Mesendoderm (in vitro differentiated cells): ENCODE measurements at regions not wholly inside any gene's neighbourhood (a gene's known extent, or its start where the extent isn't known, plus 50 kb on each side); places are given as distances from the start of the nearest gene placed in this dataset.

ENCODE experiments used
- DNase-seq: peaks from one replicate; pipeline ENCODE4 v3.0.0; 2013
- H2AK5ac ChIP-seq: 2 replicates; pipeline ENCODE4 v1.6.1; 2013; ENCODE audit warnings: low read length, inconsistent platforms
- H2BK120ac ChIP-seq: 2 replicates; pipeline ENCODE4 v1.6.1; 2013; ENCODE audit warnings: low read depth, mild to moderate bottlenecking, low read length, moderate library complexity, mixed read lengths
- H2BK15ac ChIP-seq: replicated peaks from 2 replicates; pipeline ENCODE4 v1.6.1; 2013; ENCODE audit warnings: low read depth, mild to moderate bottlenecking, moderate library complexity
- H2BK5ac ChIP-seq: 2 replicates; pipeline ENCODE4 v1.6.1; 2013; ENCODE audit warnings: low read length, inconsistent platforms
- H3K18ac ChIP-seq: 2 replicates; pipeline ENCODE4 v1.6.1; 2013; ENCODE audit warnings: mild to moderate bottlenecking, low read length, mixed read lengths
- H3K23ac ChIP-seq: one replicate; pipeline ENCODE4 v1.6.1; 2013; ENCODE audit warnings: low read length
- H3K27ac ChIP-seq: 2 replicates; pipeline ENCODE4 v1.5.1; 2013; ENCODE audit warnings: low read depth, mild to moderate bottlenecking, inconsistent platforms, low read length, moderate library complexity
- H3K27me3 ChIP-seq: 2 replicates; pipeline ENCODE4 v1.6.1; 2013; ENCODE audit warnings: low read length, control low read depth, mild to moderate bottlenecking, inconsistent platforms; ENCODE audit not compliant: insufficient read depth, poor library complexity
- H3K36me3 ChIP-seq: 2 replicates; pipeline ENCODE4 v1.6.1; 2013; ENCODE audit warnings: low read length, inconsistent platforms; ENCODE audit not compliant: control insufficient read depth, insufficient read depth
- H3K4ac ChIP-seq: one replicate; pipeline ENCODE4 v1.6.1; 2013; ENCODE audit warnings: low read depth, mild to moderate bottlenecking, low read length, moderate library complexity
- H3K4me1 ChIP-seq: 2 replicates; pipeline ENCODE4 v1.6.1; 2013; ENCODE audit warnings: low read depth, low read length, inconsistent platforms; ENCODE audit not compliant: control insufficient read depth
- H3K4me2 ChIP-seq: 2 replicates; pipeline ENCODE4 v1.6.1; 2013; ENCODE audit warnings: low read length
- H3K4me3 ChIP-seq: 2 replicates; pipeline ENCODE4 v1.5.1; 2013; ENCODE audit warnings: mild to moderate bottlenecking, low read length
- H3K56ac ChIP-seq: one replicate; pipeline ENCODE4 v1.6.1; 2013; ENCODE audit warnings: low read length
- H3K79me1 ChIP-seq: 2 replicates; pipeline ENCODE4 v1.6.1; 2013; ENCODE audit warnings: low read length, inconsistent platforms
- H3K79me2 ChIP-seq: 2 replicates; pipeline ENCODE4 v1.6.1; 2013; ENCODE audit warnings: mild to moderate bottlenecking, low read length; ENCODE audit not compliant: control insufficient read depth, insufficient read depth
- H3K9ac ChIP-seq: 2 replicates; pipeline ENCODE4 v1.6.1; 2013; ENCODE audit warnings: low read length, inconsistent platforms
- H4K5ac ChIP-seq: one replicate; pipeline ENCODE4 v1.6.1; 2013; ENCODE audit warnings: low read length
- H4K8ac ChIP-seq: one replicate; pipeline ENCODE4 v1.6.1; 2013; ENCODE audit warnings: low read depth, mild to moderate bottlenecking, control low read depth, low read length, moderate library complexity
- WGBS: extraction: QIAGEN DNeasy Blood & Tissue Kit; methylation state at CpG from one replicate; pipeline ENCODE4 v1.1.7; 2013; ENCODE audit warnings: low lambda C conversion rate, missing lambda C conversion rate; ENCODE audit not compliant: insufficient coverage; ENCODE audit errors: extremely low coverage; 5-methylcytosine and 5-hydroxymethylcytosine counted together

GRCh38 chr3:7875925-7876324, 625.7 kb upstream of the LMCD1 start:
- Histone ChIP-seq H2BK15ac (no peak overlapping the region), H3K56ac (no peak overlapping the region), H4K8ac (no peak overlapping the region), H3K18ac (no peak overlapping the region), H4K5ac (no peak overlapping the region), H3K36me3 (no peaks in the 10 kb centered on the region), H3K79me1 (no peaks in the 10 kb centered on the region), H2AK5ac (no peak overlapping the region), H3K79me2 (no peaks in the 10 kb centered on the region), H3K4me3 (no peak overlapping the region), H3K27me3 (no peaks in the 10 kb centered on the region), H2BK5ac (no peak overlapping the region), H3K4ac (no peak overlapping the region), H2BK120ac (no peak overlapping the region), H3K4me2 (no peak overlapping the region), H3K9ac (no peak overlapping the region), H3K27ac (no peak overlapping the region), H3K4me1 (no peaks in the 10 kb centered on the region), H3K23ac (no peak overlapping the region)
- DNase-seq = peak; percentile 44

GRCh38 chr3:7876741-7877297, 624.8 kb upstream of the LMCD1 start:
- H3K4me3 ChIP-seq = no peak overlapping the region
- no peaks in the 10 kb centered on the region for H3K4me1 ChIP-seq
- H3K9ac ChIP-seq = no peak overlapping the region
- no peaks in the 10 kb centered on the region for H3K79me2 ChIP-seq
- H3K27ac ChIP-seq = no peak overlapping the region
- no peak overlapping the region for H2BK5ac ChIP-seq
- WGBS = no CpG with 5 or more reads among the region's 3 CpGs
- H3K56ac ChIP-seq = no peak overlapping the region
- H3K4me2 ChIP-seq = no peak overlapping the region
- H3K18ac ChIP-seq = no peak overlapping the region
- H4K5ac ChIP-seq = no peak overlapping the region
- no peak overlapping the region for H4K8ac ChIP-seq
- H3K23ac ChIP-seq = no peak overlapping the region
- H2BK15ac ChIP-seq = no peak overlapping the region
- H2AK5ac ChIP-seq = no peak overlapping the region
- no peaks in the 10 kb centered on the region for H3K79me1 ChIP-seq
- no peak overlapping the region for H2BK120ac ChIP-seq
- no peak overlapping the region for H3K4ac ChIP-seq
- no peaks in the 10 kb centered on the region for H3K36me3 ChIP-seq
- no peaks in the 10 kb centered on the region for H3K27me3 ChIP-seq
- peak; percentile 38 for DNase-seq

GRCh38 chr3:7877312-7877711, 624.3 kb upstream of the LMCD1 start:
- Histone ChIP-seq H3K56ac (no peak overlapping the region), H3K27me3 (no peaks in the 10 kb centered on the region), H2BK120ac (no peak overlapping the region), H3K79me2 (no peaks in the 10 kb centered on the region), H3K4me1 (no peaks in the 10 kb centered on the region), H3K4me3 (no peak overlapping the region), H3K27ac (no peak overlapping the region), H2BK15ac (no peak overlapping the region), H3K36me3 (no peaks in the 10 kb centered on the region), H3K4ac (no peak overlapping the region), H3K9ac (no peak overlapping the region), H2AK5ac (no peak overlapping the region), H3K23ac (no peak overlapping the region), H3K18ac (no peak overlapping the region), H3K79me1 (no peaks in the 10 kb centered on the region), H4K5ac (no peak overlapping the region), H2BK5ac (no peak overlapping the region), H3K4me2 (no peak overlapping the region), H4K8ac (no peak overlapping the region)
- no peak for DNase-seq
- WGBS = no CpG with 5 or more reads among the region's 5 CpGs

- Histone ChIP-seq H4K8ac (no peak overlapping the region), H4K5ac (no peak overlapping the region), H3K27me3 (no peaks in the 10 kb centered on the region), H2BK120ac (no peak overlapping the region), H3K23ac (no peak overlapping the region), H3K79me1 (no peaks in the 10 kb centered on the region), H3K79me2 (no peaks in the 10 kb centered on the region), H3K27ac (no peak overlapping the region), H3K4ac (no peak overlapping the region), H3K4me2 (no peak overlapping the region), H3K4me1 (no peaks in the 10 kb centered on the region), H2BK15ac (no peak overlapping the region), H3K9ac (no peak overlapping the region), H2AK5ac (no peak overlapping the region), H3K56ac (no peak overlapping the region), H3K4me3 (no peak overlapping the region), H2BK5ac (no peak overlapping the region), H3K18ac (no peak overlapping the region), H3K36me3 (no peaks in the 10 kb centered on the region)
- DNase-seq = no peak
- WGBS = no CpG with 5 or more reads among the region's 1 CpG
Measured at GRCh38 chr3:7879572-7879971, 622.1 kb upstream of the LMCD1 start.

- no peak overlapping the region for H3K4me2 ChIP-seq
- H3K4me1 ChIP-seq = no peaks in the 10 kb centered on the region
- no peak overlapping the region for H2BK120ac ChIP-seq
- H3K27me3 ChIP-seq = no peaks in the 10 kb centered on the region
- H3K36me3 ChIP-seq = no peaks in the 10 kb centered on the region
- no peak overlapping the region for H3K4ac ChIP-seq
- no peak overlapping the region for H3K27ac ChIP-seq
- H4K5ac ChIP-seq = no peak overlapping the region
- no peak overlapping the region for H4K8ac ChIP-seq
- no peak overlapping the region for H3K18ac ChIP-seq
- no peak overlapping the region for H2BK5ac ChIP-seq
- no peak overlapping the region for H2AK5ac ChIP-seq
- no peak overlapping the region for H2BK15ac ChIP-seq
- H3K9ac ChIP-seq = no peak overlapping the region
- H3K4me3 ChIP-seq = no peak overlapping the region
- no CpG with 5 or more reads among the region's 2 CpGs for WGBS
- H3K79me1 ChIP-seq = no peaks in the 10 kb centered on the region
- no peaks in the 10 kb centered on the region for H3K79me2 ChIP-seq
- H3K56ac ChIP-seq = no peak overlapping the region
- no peak for DNase-seq
- no peak overlapping the region for H3K23ac ChIP-seq
Measured at GRCh38 chr3:7881946-7882345, 619.7 kb upstream of the LMCD1 start.

- no peak overlapping the region for H2BK15ac ChIP-seq
- H2BK120ac ChIP-seq = no peak overlapping the region
- no peak for DNase-seq
- no peak overlapping the region for H3K9ac ChIP-seq
- no peaks in the 10 kb centered on the region for H3K4me1 ChIP-seq
- H3K56ac ChIP-seq = no peak overlapping the region
- no peaks in the 10 kb centered on the region for H3K27me3 ChIP-seq
- no peak overlapping the region for H3K18ac ChIP-seq
- no peak overlapping the region for H3K23ac ChIP-seq
- H3K36me3 ChIP-seq = no peaks in the 10 kb centered on the region
- H3K27ac ChIP-seq = no peak overlapping the region
- H3K79me2 ChIP-seq = no peaks in the 10 kb centered on the region
- H3K4me2 ChIP-seq = no peak overlapping the region
- no peak overlapping the region for H4K8ac ChIP-seq
- H3K4ac ChIP-seq = no peak overlapping the region
- no peak overlapping the region for H2BK5ac ChIP-seq
- no peak overlapping the region for H2AK5ac ChIP-seq
- no CpG with 5 or more reads among the region's 5 CpGs for WGBS
- no peak overlapping the region for H3K4me3 ChIP-seq
- H3K79me1 ChIP-seq = no peaks in the 10 kb centered on the region
- H4K5ac ChIP-seq = no peak overlapping the region
Measured at GRCh38 chr3:7897655-7898054, 604.0 kb upstream of the LMCD1 start.
